ENCODE measurements at regions not wholly inside any gene's neighbourhood (a gene's known extent, or its start where the extent isn't known, plus 50 kb on each side); places are given as distances from the start of the nearest gene placed in this dataset.

- TF ChIP-seq CTCF (conservative IDR thresholded peaks at IDR 0.05; ENCODE audit: low read length) (peak; percentile 40), EZH2phosphoT487 (IDR thresholded peaks at IDR 0.05; ENCODE audit: borderline replicate concordance) (no peak)
Measured at GRCh38 chrX:28177202-28177601, 196.0 kb upstream of the DCAF8L1 start.
